Astrocyte of the spinal cord (primary cell): ENCODE measurements at regions not wholly inside any gene's neighbourhood (a gene's known extent, or its start where the extent isn't known, plus 50 kb on each side); places are given as distances from the start of the nearest gene placed in this dataset.

Source experiments
- DNase-seq: peaks from one replicate; pipeline ENCODE4 v3.0.0; 2011; ENCODE audit warnings: low read depth, low spot score
- H3K4me3 ChIP-seq: 2 replicates; pipeline ENCODE4 v1.5.1; 2011; ENCODE audit warnings: low read depth, mild to moderate bottlenecking, low read length, moderate library complexity
- in situ Hi-C: cut with HindIII; loops from 2 replicates; pipeline ENCODE4 v1.10.0; 2017; ENCODE audit warnings: low sequenced_read_pairs
- TF ChIP-seq, protein P1 (sequence below): IDR thresholded peaks from 2 replicates; pipeline ENCODE4 v1.5.1; 2012; ENCODE audit warnings: low read depth, mild to moderate bottlenecking, low read length, inconsistent platforms

DNA sequence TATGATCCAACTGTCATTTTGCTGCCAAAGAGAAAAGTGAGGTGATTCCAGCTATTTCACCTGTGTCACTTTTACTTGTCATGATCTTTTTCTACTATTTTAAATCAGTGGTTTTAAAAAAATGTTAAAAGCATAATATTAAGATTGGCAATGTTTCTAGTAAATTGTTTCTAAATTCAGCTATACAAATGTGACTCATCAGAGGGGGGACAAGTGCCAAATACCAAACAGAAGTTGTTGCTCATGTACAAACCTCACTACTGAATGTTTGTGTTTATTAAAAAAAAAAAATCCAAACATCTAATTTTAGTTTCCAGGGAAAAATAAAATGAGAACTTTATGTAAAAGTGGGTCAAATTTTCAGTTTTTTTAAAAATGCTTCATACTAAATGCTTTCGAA lies 346.2 kb upstream of the SNX7 start:
- no peak overlapping the region for H3K4me3 ChIP-seq
- in situ Hi-C loops, result no loop called here
- TF ChIP-seq, protein P1, sequence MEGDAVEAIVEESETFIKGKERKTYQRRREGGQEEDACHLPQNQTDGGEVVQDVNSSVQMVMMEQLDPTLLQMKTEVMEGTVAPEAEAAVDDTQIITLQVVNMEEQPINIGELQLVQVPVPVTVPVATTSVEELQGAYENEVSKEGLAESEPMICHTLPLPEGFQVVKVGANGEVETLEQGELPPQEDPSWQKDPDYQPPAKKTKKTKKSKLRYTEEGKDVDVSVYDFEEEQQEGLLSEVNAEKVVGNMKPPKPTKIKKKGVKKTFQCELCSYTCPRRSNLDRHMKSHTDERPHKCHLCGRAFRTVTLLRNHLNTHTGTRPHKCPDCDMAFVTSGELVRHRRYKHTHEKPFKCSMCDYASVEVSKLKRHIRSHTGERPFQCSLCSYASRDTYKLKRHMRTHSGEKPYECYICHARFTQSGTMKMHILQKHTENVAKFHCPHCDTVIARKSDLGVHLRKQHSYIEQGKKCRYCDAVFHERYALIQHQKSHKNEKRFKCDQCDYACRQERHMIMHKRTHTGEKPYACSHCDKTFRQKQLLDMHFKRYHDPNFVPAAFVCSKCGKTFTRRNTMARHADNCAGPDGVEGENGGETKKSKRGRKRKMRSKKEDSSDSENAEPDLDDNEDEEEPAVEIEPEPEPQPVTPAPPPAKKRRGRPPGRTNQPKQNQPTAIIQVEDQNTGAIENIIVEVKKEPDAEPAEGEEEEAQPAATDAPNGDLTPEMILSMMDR, result no peak
- peak; percentile 82 for DNase-seq

DNA sequence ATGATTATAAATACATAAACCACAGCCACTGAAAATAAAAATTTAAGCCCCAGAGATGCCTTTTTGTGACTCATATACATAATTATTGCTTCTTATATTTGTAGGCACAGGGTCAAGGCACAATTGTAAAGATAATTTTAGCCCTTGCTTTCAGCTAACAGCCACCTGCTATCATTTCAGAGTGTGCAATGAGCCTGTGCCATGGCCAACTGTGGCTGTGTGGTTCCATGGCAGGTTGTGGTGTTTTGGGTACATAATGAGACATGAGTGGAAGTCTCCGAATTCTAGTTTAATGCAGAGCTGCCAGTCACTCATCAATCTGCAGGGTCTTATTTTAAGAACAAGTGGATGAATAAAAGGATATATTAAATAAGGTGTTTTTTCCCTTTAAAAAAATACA lies 346.9 kb upstream of the SNX7 start:
- DNase-seq, result no peak
- in situ Hi-C loops, result no loop called here
- H3K4me3 ChIP-seq, result no peak overlapping the region
- TF ChIP-seq, protein P1, result no peak

DNA sequence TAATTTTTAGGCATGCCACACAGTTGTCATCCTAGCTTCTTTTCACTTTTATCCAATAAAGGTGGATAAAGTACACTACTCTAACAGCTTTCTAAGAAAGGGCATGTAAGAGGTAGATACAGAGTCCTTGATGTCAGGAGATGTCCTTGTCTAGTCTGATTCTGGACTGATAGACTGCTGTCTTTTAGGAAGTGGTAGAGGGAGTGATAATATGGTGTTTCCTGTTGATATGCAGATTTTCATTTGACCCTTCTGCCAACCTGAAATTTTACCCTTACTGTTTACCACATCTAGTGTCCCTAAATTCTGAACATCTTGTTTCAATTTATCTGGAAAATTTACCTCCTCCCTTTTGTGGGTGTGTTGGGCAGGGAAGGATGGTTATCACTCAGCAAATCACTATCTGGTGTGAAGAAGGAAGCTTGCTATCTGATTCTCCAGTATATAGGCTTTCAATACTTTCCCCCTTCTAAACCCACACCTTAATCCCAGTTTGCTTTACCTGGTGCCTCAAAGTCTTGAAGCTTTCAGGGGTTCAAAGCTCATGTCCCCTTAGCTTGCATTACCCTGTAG lies 354.9 kb upstream of the SNX7 start:
- no peak for DNase-seq
- H3K4me3 ChIP-seq, result no peak overlapping the region
- in situ Hi-C loops, result no loop called here
- TF ChIP-seq, protein P1, result no peak

DNA sequence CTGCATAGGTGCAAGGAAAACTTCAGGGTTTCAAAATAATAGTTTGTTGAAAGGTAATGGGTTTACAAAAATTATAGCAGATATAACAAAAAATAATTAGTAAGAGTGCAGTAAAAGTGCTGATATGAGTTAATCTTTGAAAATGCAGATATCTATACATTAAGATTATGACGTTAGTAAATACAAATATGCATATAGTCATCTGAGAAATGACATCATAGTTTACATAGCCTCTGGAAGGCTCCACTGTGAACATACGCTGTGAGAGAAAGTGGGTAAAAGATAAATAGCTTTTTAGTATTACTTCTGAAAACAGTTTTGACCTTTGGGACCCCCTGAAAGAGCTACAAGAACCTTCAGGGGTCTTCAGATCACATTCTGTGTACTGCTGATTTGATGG lies 356.2 kb upstream of the SNX7 start:
- in situ Hi-C loops, result no loop called here
- no peak for DNase-seq
- H3K4me3 ChIP-seq, result no peak overlapping the region
- TF ChIP-seq, protein P1, result no peak

DNA sequence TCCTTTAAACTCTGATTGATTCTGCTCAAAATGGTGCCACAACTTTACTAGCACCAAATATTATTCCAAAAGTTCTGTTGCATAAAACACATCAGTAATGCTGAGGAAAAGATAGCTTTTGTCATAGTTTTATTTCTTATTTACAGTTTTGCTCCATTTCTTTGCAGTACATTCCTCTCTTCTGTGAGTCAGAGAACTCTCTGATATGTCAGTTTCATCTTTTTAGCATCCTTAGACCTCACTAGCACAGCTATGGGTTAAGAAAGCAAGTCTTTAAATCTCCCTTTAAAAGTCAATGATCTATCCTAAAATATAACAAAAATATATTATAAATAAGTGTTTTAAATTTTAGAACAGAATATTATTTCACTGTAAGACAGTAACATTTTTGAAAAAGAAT lies 356.6 kb upstream of the SNX7 start:
- DNase-seq, result no peak
- in situ Hi-C loops, result no loop called here
- no peak overlapping the region for H3K4me3 ChIP-seq
- TF ChIP-seq, protein P1, result no peak

DNA sequence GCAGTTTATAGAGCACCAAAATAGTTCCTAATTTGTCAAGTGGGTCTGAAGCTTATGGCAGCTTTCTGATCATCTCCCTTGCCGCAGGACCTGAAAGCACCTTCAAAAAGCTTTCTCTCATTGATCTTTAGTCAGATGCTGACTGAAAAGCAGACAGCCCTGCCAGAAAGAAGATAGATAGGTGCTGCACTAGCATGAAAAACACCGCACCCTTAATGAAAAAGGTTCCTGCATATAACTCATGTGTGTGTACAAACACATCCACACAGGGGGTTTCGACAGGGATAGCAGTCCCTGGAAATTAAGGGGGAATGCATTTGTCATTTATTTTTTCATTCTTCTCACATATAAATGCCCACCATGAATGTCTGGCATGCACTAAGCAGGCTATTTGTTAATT lies 361.7 kb upstream of the SNX7 start:
- TF ChIP-seq, protein P1, result no peak
- in situ Hi-C loops, result no loop called here

DNA sequence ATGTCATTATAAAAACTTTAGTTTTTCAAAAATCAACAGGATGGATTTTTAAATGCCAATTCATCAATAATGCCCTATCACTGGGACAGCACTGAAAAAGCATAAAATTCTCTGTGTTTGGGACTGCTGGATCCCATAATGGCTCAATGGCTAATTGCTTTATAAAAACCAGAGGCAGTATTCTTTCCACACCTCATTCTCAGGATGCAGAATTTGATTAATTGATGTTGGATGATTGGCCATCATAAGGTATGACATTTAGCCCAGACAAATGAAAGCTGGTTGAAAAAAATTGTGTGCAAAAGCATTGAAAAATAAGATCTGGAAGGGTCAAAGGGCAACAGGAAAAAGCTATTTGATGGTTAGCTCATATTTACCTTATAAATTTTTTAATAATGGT lies 362.2 kb upstream of the SNX7 start:
- no peak overlapping the region for H3K4me3 ChIP-seq
- TF ChIP-seq, protein P1, result no peak
- in situ Hi-C loops, result no loop called here
- no peak for DNase-seq

More for the DNA sequence above, 361.7 kb upstream of the SNX7 start:
- no peak overlapping the region for H3K4me3 ChIP-seq
- DNase-seq, result no peak
